IMR-90 (cell line): ENCODE measurements at regions not wholly inside any gene's neighbourhood (a gene's known extent, or its start where the extent isn't known, plus 50 kb on each side); places are given as distances from the start of the nearest gene placed in this dataset.

Experiments
- ATAC-seq: fragments of 200-7000 bp; cut with Tn5 transposase; 2 replicates; pipeline ENCODE4 v1.9.1; 2020; ENCODE audit warnings: low read depth, mild to moderate bottlenecking, moderate library complexity
- BruUV-seq: library from RNA; stranded (reverse); fragments of 400-500 nt; replicated peaks from 2 replicates; lab custom pipeline; 2021; lab: Mats Ljungman, UMichigan
- CTCF ChIA-PET: fragments of 300-600 bp; formaldehyde crosslinking; extraction: SDS; loops from one replicate; lab custom pipeline; 2021; ENCODE audit warnings: antibody characterized with exemption; lab: Yijun Ruan, JAX
- POLR2A ChIA-PET: fragments of 300-600 bp; sonication (Branson Sonifier 250); formaldehyde crosslinking; loops from one replicate; lab custom pipeline; 2022; ENCODE audit warnings: antibody characterized with exemption; ENCODE audit not compliant: unreplicated experiment; lab: Charles Lee
- DNase-seq: peaks from one replicate; pipeline ENCODE4 v3.0.0; 2013
- H2AFZ ChIP-seq: replicated peaks from 2 replicates; pipeline ENCODE3; 2013; ENCODE audit warnings: low read length, mild to moderate bottlenecking; ENCODE audit not compliant: poor library complexity
- H2AK5ac ChIP-seq: 2 replicates; pipeline ENCODE4 v1.6.1; 2013; ENCODE audit warnings: low read depth, low read length, inconsistent platforms
- H2AK9ac ChIP-seq: replicated peaks from 2 replicates; pipeline ENCODE3; 2013; ENCODE audit warnings: mild to moderate bottlenecking, low read depth, low read length, moderate library complexity; ENCODE audit not compliant: poor library complexity
- H2BK120ac ChIP-seq: 2 replicates; pipeline ENCODE4 v1.6.1; 2013; ENCODE audit warnings: low read depth, low read length, inconsistent platforms
- H2BK15ac ChIP-seq: 3 replicates; pipeline ENCODE4 v1.6.1; 2013; ENCODE audit warnings: low read depth, low read length, inconsistent platforms
- H2BK20ac ChIP-seq: 2 replicates; pipeline ENCODE4 v1.6.1; 2013; ENCODE audit warnings: low read depth, mild to moderate bottlenecking, inconsistent platforms, low read length, moderate library complexity
- H2BK5ac ChIP-seq: 2 replicates; pipeline ENCODE4 v1.6.1; 2013; ENCODE audit warnings: mild to moderate bottlenecking, low read depth, low read length, inconsistent platforms; ENCODE audit not compliant: poor library complexity, severe bottlenecking
- H3K14ac ChIP-seq: replicated peaks from 2 replicates; pipeline ENCODE4 v1.6.1; 2013; ENCODE audit warnings: low read depth, low read length, inconsistent platforms
- H3K18ac ChIP-seq: 2 replicates; pipeline ENCODE4 v1.6.1; 2013; ENCODE audit warnings: low read depth, low read length, control low read depth
- H3K23ac ChIP-seq: 2 replicates; pipeline ENCODE4 v1.6.1; 2013; ENCODE audit warnings: low read depth, low read length, inconsistent platforms
- H3K27ac ChIP-seq: 2 replicates; pipeline ENCODE4 v1.5.1; 2013; ENCODE audit warnings: mild to moderate bottlenecking, control low read depth, low read length; ENCODE audit not compliant: insufficient read depth
- H3K27me3 ChIP-seq: 2 replicates; pipeline ENCODE4 v1.6.1; 2013; ENCODE audit warnings: low read length; ENCODE audit not compliant: control insufficient read depth, insufficient read depth
- H3K36me3 ChIP-seq: 2 replicates; pipeline ENCODE4 v1.6.1; 2013; ENCODE audit warnings: low read length, mixed read lengths; ENCODE audit not compliant: control insufficient read depth, insufficient read depth
- H3K4ac ChIP-seq: 2 replicates; pipeline ENCODE4 v1.6.1; 2013; ENCODE audit warnings: low read depth, low read length, inconsistent platforms
- H3K4me1 ChIP-seq: 2 replicates; pipeline ENCODE4 v1.6.1; 2013; ENCODE audit warnings: low read length, mixed read lengths; ENCODE audit not compliant: control insufficient read depth, insufficient read depth
- H3K4me2 ChIP-seq: 2 replicates; pipeline ENCODE4 v1.6.1; 2013; ENCODE audit warnings: low read depth, mild to moderate bottlenecking, control low read depth, low read length, moderate library complexity
- H3K4me3 ChIP-seq: 2 replicates; pipeline ENCODE4 v1.5.1; 2013; ENCODE audit warnings: low read depth, mild to moderate bottlenecking, control low read depth, low read length, moderate library complexity; ENCODE audit not compliant: insufficient read depth
- H3K56ac ChIP-seq: 2 replicates; pipeline ENCODE4 v1.6.1; 2013; ENCODE audit warnings: low read length, inconsistent platforms; ENCODE audit not compliant: insufficient read depth; ENCODE audit errors: extremely low read depth
- H3K79me1 ChIP-seq, 2 experiments: 2 replicates each; pipeline ENCODE4 v1.6.1; 2013; ENCODE audit warnings: low read length in 2 of 2, inconsistent platforms in 1 of 2, low read depth in 1 of 2
- H3K9ac ChIP-seq: 2 replicates; pipeline ENCODE4 v1.6.1; 2013; ENCODE audit warnings: low read depth, low read length, control low read depth
- H3K9me1 ChIP-seq: 2 replicates; pipeline ENCODE4 v1.6.1; 2013; ENCODE audit warnings: low read length, inconsistent platforms; ENCODE audit not compliant: insufficient read depth
- H3K9me3 ChIP-seq: 2 replicates; pipeline ENCODE4 v1.6.1; 2013; ENCODE audit warnings: low read length; ENCODE audit not compliant: control insufficient read depth, insufficient read depth
- H4K20me1 ChIP-seq: 2 replicates; pipeline ENCODE4 v1.6.1; 2013; ENCODE audit warnings: low read length, inconsistent platforms; ENCODE audit not compliant: insufficient read depth
- H4K5ac ChIP-seq: 2 replicates; pipeline ENCODE4 v1.6.1; 2013; ENCODE audit warnings: mild to moderate bottlenecking, low read depth, low read length, control low read depth
- H4K8ac ChIP-seq, 2 experiments: 2 replicates each; pipeline ENCODE4 v1.6.1; 2013; ENCODE audit warnings: low read depth in 2 of 2, low read length in 2 of 2, control low read depth in 1 of 2, inconsistent platforms in 1 of 2
- H4K91ac ChIP-seq: 2 replicates; pipeline ENCODE4 v1.6.1; 2013; ENCODE audit warnings: low read depth, low read length, inconsistent platforms; ENCODE audit not compliant: insufficient read depth
- FOS ChIP-seq: fragments of 150-350 bp; IDR thresholded peaks from 2 replicates; pipeline ENCODE4 v1.6.1; 2016; ENCODE audit warnings: low read depth, low read length
- MAZ ChIP-seq: IDR thresholded peaks from 2 replicates; pipeline ENCODE4 v1.6.1; 2012; ENCODE audit warnings: low read depth, mild to moderate bottlenecking, low read length, improper control_type of control experiment, moderate library complexity, borderline replicate concordance
- POLR2A ChIP-seq: IDR thresholded peaks from 2 replicates; pipeline ENCODE4 v1.6.1; 2012; ENCODE audit warnings: mild to moderate bottlenecking, low read depth, low read length
- RFX5 ChIP-seq: IDR thresholded peaks from 2 replicates; pipeline ENCODE4 v1.8.0; 2012; ENCODE audit warnings: low read depth, mild to moderate bottlenecking, low read length, moderate library complexity
- WGBS, 2 experiments: methylation state at CpG; one replicate each; pipeline versions ENCODE4 v1.1.5 to v1.1.7; 2013; ENCODE audit warnings: missing lambda C conversion rate in 2 of 2; ENCODE audit not compliant: insufficient read length in 1 of 2; ENCODE audit errors: extremely low coverage in 2 of 2; 5-methylcytosine and 5-hydroxymethylcytosine counted together
- dilution Hi-C: fragments of 300-500 bp; cut with HindIII; formaldehyde crosslinking; loops from one replicate; pipeline ENCODE4 v1.14.3; 2018; ENCODE audit warnings: low sequenced_read_pairs; ENCODE audit not compliant: unreplicated experiment
- in situ Hi-C: fragments of 300-500 bp; cut with MboI; formaldehyde crosslinking; loops from 3 replicates; pipeline ENCODE4 v1.14.3; 2019; ENCODE audit warnings: low sequenced_read_pairs, inconsistent platforms, mixed read lengths
- intact Hi-C: fragments of 100-400 bp; cut with micrococcal nuclease; formaldehyde crosslinking; loops from 2 replicates; pipeline ENCODE4 v1.10.0; 2022

- Histone ChIP-seq H3K9me3 (no peaks in the 10 kb centered on the region), H3K27ac (no peak overlapping the region), H4K8ac (no peak overlapping the region), H2AFZ (no peak overlapping the region), H2AK5ac (no peak overlapping the region), H3K4ac (no peak overlapping the region), H3K56ac (no peak overlapping the region), H3K36me3 (no peaks in the 10 kb centered on the region), H4K91ac (no peak overlapping the region), H3K14ac (no peak overlapping the region), H2BK120ac (no peak overlapping the region), H4K20me1 (no peaks in the 10 kb centered on the region), H3K18ac (no peak overlapping the region), H3K4me3 (no peak overlapping the region), H2AK9ac (no peak overlapping the region), H3K9ac (no peak overlapping the region), H3K4me2 (no peak overlapping the region), H3K27me3 (no peaks in the 10 kb centered on the region), H2BK5ac (no peak overlapping the region), H3K4me1 (no peaks in the 10 kb centered on the region), H2BK20ac (no peak overlapping the region), H2BK15ac (no peak overlapping the region), H3K79me1 (no peaks in the 10 kb centered on the region), H3K23ac (no peak overlapping the region), H3K9me1 (no peaks in the 10 kb centered on the region; the same call in 1 of the 2 replicates), H4K5ac (no peak overlapping the region)
- ChIA-PET POLR2A (no interaction called here), CTCF (no interaction called here)
- dilution Hi-C loops = no loop called here
- intact Hi-C loops = no loop called here
- TF ChIP-seq RFX5 (no peak), FOS (no peak), POLR2A (no peak), MAZ (no peak)
- no peak for ATAC-seq
- no peak for DNase-seq
- WGBS, 2 experiments = no CpG with 5 or more reads among the region's 4 CpGs
- in situ Hi-C loops = no loop called here
- no TSS peak for BruUV-seq
Observed at GRCh38 chr12:92438641-92439419, 264.0 kb upstream of the PLEKHG7 start.
